Esophagus muscularis mucosa (tissue), 4 donors: ENCODE measurements at regions not wholly inside any gene's neighbourhood (a gene's known extent, or its start where the extent isn't known, plus 50 kb on each side); places are given as distances from the start of the nearest gene placed in this dataset.

ENCODE experiments used
- DNase-seq: peaks from one replicate; pipeline ENCODE4 v3.0.0-alpha.2; 2017; ENCODE audit errors: extremely low spot score
- H3K27ac ChIP-seq, 4 donors: fragments of 200-600 bp; sonication (generic); replicated peaks in 1 of 4; 1 replicate in 3 of 4; 2 replicates in 1 of 4; pipeline ENCODE4 v1.5.1; 2016 to 2019; ENCODE audit warnings: mild to moderate bottlenecking in 1 of 4
- H3K27me3 ChIP-seq, 4 donors: fragments of 200-600 bp; sonication (generic); one replicate each; pipeline versions ENCODE4 v1.5.1 to v1.6.0; 2016 to 2019
- H3K36me3 ChIP-seq, 4 donors: fragments of 200-600 bp; sonication (generic); one replicate each; pipeline ENCODE4 v1.5.1; 2016 to 2019
- H3K4me1 ChIP-seq, 4 donors: fragments of 200-600 bp; sonication (generic); one replicate each; pipeline ENCODE4 v1.5.1; 2016 to 2019
- H3K4me3 ChIP-seq, 4 donors: fragments of 200-600 bp; sonication (generic); 1 replicate in 2 of 4; 2 replicates in 2 of 4; pipeline ENCODE4 v1.5.1; 2016 to 2019; ENCODE audit warnings: mild to moderate bottlenecking in 4 of 4, moderate library complexity in 1 of 4
- H3K9me3 ChIP-seq, 4 donors: fragments of 200-600 bp; sonication (generic); 1 replicate in 3 of 4; 2 replicates in 1 of 4; pipeline ENCODE4 v1.5.1; 2016 to 2019
- EP300 ChIP-seq: sonication (generic); formaldehyde crosslinking; IDR thresholded peaks from one replicate; pipeline ENCODE4 v1.6.1; 2017; ENCODE audit warnings: antibody characterized with exemption
- POLR2A ChIP-seq: fragments of 450-650 bp; IDR thresholded peaks from one replicate; pipeline ENCODE4 v1.6.1; 2017; ENCODE audit warnings: antibody characterized with exemption, moderate library complexity, mild to moderate bottlenecking, low read depth
- POLR2AphosphoS5 ChIP-seq, 2 donors: sonication (generic); formaldehyde crosslinking; IDR thresholded peaks; one replicate each; pipeline ENCODE4 v1.6.1; 2017; ENCODE audit warnings: antibody characterized with exemption in 2 of 2
- WGBS: methylation state at CpG from one replicate; pipeline ENCODE4 v1.1.5; 2018; 5-methylcytosine and 5-hydroxymethylcytosine counted together
- intact Hi-C: fragments of 100-400 bp; cut with DNase I; formaldehyde crosslinking; loops from one replicate; pipeline ENCODE4 v1.15.1; 2023
- TF ChIP-seq, protein P1 (sequence below), 3 experiments: fragments of 200-600 bp in 2 of 3; fragments of 450-650 bp in 1 of 3; sonication (generic) in 2 of 3; IDR thresholded peaks; one replicate each; pipeline ENCODE4 v1.5.1; 2017 to 2019; ENCODE audit warnings: antibody characterized with exemption in 3 of 3, mild to moderate bottlenecking in 2 of 3, moderate library complexity in 1 of 3

- 75% methylated on average over 5 of the region's 5 CpGs for WGBS
- no peak for DNase-seq
- no peaks in the 10 kb centered on the region for H3K4me1 ChIP-seq
- TF ChIP-seq, protein P1, sequence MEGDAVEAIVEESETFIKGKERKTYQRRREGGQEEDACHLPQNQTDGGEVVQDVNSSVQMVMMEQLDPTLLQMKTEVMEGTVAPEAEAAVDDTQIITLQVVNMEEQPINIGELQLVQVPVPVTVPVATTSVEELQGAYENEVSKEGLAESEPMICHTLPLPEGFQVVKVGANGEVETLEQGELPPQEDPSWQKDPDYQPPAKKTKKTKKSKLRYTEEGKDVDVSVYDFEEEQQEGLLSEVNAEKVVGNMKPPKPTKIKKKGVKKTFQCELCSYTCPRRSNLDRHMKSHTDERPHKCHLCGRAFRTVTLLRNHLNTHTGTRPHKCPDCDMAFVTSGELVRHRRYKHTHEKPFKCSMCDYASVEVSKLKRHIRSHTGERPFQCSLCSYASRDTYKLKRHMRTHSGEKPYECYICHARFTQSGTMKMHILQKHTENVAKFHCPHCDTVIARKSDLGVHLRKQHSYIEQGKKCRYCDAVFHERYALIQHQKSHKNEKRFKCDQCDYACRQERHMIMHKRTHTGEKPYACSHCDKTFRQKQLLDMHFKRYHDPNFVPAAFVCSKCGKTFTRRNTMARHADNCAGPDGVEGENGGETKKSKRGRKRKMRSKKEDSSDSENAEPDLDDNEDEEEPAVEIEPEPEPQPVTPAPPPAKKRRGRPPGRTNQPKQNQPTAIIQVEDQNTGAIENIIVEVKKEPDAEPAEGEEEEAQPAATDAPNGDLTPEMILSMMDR (IDR thresholded peaks at IDR 0.05) = no peak
- TF ChIP-seq POLR2AphosphoS5 (IDR thresholded peaks at IDR 0.05) = no peak
- no peak for TF ChIP-seq EP300
- intact Hi-C loops = no loop called here
- peaks cover 0 to 15% (median 7%) of the 10 kb centered on the region in 4 donors for H3K9me3 ChIP-seq
- H3K4me3 ChIP-seq = no peak overlapping the region
- H3K27me3 ChIP-seq = no peaks in the 10 kb centered on the region
- H3K27ac ChIP-seq = no peak overlapping the region
- H3K36me3 ChIP-seq = no peaks in the 10 kb centered on the region
These were observed 137.2 kb upstream of the DHRS4 start for GRCh38 chr14:23816371-23816770.

- Histone ChIP-seq H3K27me3 (no peaks in the 10 kb centered on the region), H3K36me3 (no peaks in the 10 kb centered on the region), H3K27ac (no peak overlapping the region), H3K9me3 (peaks cover 0 to 15% (median 7%) of the 10 kb centered on the region in 4 donors), H3K4me1 (no peaks in the 10 kb centered on the region), H3K4me3 (no peak overlapping the region)
- intact Hi-C loops = no loop called here
- TF ChIP-seq POLR2AphosphoS5 (IDR thresholded peaks at IDR 0.05) = no peak
- TF ChIP-seq EP300 = no peak
- TF ChIP-seq, protein P1 (IDR thresholded peaks at IDR 0.05) = no peak
- no peak for TF ChIP-seq POLR2A
- DNase-seq = no peak
- WGBS = 66% methylated on average over 4 of the region's 4 CpGs
These were observed 136.3 kb upstream of the DHRS4 start for GRCh38 chr14:23817164-23817767.

DNA sequence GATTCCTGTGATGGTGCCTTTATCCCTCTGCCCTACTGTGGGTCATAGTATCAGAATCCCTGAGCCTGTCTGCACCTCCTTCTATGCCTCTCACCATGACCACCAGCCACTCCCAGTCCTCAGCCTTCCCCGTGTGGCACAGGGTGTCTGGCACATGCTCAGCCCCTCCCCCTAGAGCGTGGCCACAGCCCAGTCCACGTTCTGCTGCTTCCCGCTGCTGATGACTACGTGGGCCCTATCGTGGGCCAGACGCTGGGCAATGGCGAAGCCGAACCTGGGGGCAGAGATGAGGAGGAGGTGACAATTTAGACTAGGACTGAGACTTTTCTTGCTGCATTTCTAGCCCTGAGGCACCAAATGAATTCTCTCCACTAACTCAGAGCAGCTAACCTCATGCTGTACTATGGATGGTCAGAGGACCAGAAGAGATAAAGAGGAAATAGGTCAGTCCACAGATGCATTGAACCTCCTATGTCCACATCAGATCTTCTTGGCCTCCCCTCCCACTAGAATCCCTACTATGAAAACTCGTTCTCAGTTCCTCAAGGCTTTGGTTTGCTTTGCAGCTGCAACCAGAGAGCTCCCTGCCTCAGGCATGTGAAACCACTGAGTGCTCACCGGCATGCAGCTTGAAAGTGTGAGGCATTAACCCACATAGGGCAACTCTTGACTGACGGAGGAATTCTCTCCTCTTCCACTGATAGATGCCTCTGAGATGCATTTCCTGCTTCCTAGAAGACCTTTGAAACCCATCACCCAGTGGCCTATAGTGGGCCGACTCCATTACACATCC lies 126.3 kb upstream of the DHRS4 start:
- Histone ChIP-seq H3K27ac (no peak overlapping the region), H3K9me3 (no peaks in the 10 kb centered on the region), H3K27me3 (no peaks in the 10 kb centered on the region), H3K4me3 (no peak overlapping the region), H3K4me1 (peaks cover 0 to 17% (median 10%) of the 10 kb centered on the region in 4 donors), H3K36me3 (no peaks in the 10 kb centered on the region)
- intact Hi-C loops = no loop called here
- DNase-seq = no peak
- WGBS = 95% methylated on average over 13 of the region's 13 CpGs
- TF ChIP-seq, protein P1 (IDR thresholded peaks at IDR 0.05) = no peak
- no peak for TF ChIP-seq EP300
- TF ChIP-seq POLR2A = no peak
- no peak for TF ChIP-seq POLR2AphosphoS5 (IDR thresholded peaks at IDR 0.05)

GRCh38 chr14:23828001-23828400 lies 125.6 kb upstream of the DHRS4 start:
- H3K27ac ChIP-seq = no peak overlapping the region
- TF ChIP-seq POLR2AphosphoS5 (IDR thresholded peaks at IDR 0.05) (no peak), POLR2A (no peak), EP300 (no peak)
- TF ChIP-seq, protein P1 (IDR thresholded peaks at IDR 0.05) = no peak
- no peak overlapping the region for H3K4me3 ChIP-seq
- WGBS = 68% methylated on average over 4 of the region's 4 CpGs
- no peaks in the 10 kb centered on the region for H3K9me3 ChIP-seq
- DNase-seq = no peak
- H3K4me1 ChIP-seq = peaks cover 0 to 17% (median 10%) of the 10 kb centered on the region in 4 donors
- intact Hi-C loops = no loop called here
- no peaks in the 10 kb centered on the region for H3K27me3 ChIP-seq
- no peaks in the 10 kb centered on the region for H3K36me3 ChIP-seq
